Stimulated activated CD8-positive, alpha-beta memory T cell treated with anti-CD3 and anti-CD28 coated beads, Interleukin-7, amount 100 ng/mL, for 48 hours (primary cell): ENCODE measurements at regions not wholly inside any gene's neighbourhood (a gene's known extent, or its start where the extent isn't known, plus 50 kb on each side); places are given as distances from the start of the nearest gene placed in this dataset.
A peak's percentile ranks its signal among the peaks of the same experiment; 100 is the strongest.

ENCODE experiments used
- DNase-seq, 2 donors: peaks; one replicate each; pipeline ENCODE4 v3.0.0-alpha.2; 2020; ENCODE audit warnings: low read depth in 1 of 2; ENCODE audit errors: extremely low read depth in 1 of 2

DNA sequence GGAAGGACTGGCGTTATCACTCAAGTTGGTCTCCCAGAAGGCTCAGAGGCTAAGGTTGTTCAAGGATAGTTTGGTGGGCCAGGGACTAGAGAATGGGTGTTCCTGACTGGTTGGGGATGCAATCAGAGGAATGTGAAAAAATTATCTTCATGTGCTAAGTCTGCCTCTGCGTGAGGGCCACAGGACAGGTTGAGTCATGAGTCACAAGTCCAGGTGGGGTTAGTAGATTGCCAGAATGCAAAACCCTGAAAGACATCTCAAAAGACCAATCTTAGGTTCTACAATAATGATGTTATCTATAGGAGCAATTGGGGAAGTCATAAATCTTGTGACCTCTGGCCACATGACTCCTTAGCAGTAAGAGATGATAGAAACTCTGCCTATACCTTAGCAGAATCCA lies 220.1 kb upstream of the EEA1 start:
- DNase-seq, result no peak

DNA sequence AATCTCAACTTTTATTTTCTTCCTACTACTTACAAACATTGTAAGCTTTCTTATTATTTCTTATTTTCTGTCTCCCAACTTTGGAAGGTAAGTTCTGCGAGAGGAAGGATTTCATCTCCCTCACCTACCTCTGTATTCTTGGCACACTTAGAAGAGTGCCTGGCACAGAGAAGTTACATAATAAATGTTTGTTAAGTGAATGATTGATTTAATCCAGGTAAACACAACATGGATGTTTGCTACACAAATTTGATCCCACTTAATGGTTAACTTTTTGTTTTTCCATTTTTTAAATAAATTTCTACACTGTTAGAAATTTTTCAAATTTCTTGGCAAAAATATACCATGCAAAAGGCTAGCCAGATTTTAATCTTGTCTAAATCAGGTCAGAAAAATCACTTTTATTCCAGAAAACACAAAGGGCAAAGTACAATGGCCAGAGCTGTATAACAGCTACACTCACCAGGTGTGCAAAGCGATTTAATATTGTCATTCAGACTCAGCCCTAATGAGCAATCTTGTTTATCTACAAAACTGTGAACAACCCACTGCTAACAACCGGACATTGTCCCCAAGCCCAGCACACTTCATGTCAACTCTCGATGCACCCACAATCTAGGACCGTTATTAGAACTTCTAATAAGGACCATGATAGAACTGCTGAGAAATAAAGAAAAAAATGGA lies 222.1 kb upstream of the EEA1 start:
- no peak for DNase-seq

DNA sequence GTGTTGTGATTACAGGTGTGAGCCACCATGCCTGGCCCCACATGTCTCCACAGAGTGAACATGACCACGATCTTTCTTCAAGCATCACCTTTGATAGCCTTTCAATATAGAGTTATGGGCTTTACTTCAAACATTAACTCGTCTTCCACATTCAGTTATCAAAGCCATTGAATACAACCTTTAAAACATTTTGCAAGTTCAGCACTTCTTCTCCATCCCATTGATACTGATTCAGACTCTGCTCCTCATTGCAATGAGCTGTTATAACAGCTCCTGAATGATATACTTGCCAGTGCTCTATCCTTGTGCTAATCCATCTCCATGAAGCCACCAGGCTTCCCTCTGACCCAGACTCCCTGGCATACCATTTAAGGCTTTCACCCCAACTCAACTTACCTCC lies 223.5 kb upstream of the EEA1 start:
- DNase-seq, result no peak

DNA sequence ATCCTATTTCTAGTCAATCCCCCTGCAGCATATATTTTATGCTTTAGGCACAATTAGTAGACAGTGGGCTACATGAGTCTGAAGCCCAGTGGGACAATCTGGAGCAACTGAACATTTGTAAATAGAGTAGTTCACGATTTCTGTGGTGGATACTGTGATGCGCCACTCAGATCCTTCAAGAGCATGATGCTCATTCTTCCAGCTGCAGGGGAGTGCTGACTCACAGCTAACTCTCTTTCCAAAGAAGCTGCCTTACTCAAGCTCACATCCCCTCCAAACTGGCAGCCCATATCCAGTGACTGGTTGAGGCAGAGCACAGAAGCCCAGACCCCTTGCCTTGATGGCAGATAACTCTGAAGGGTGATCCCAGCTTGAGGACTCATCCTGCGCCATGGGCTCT lies 224.2 kb upstream of the EEA1 start:
- DNase-seq, result no peak

DNA sequence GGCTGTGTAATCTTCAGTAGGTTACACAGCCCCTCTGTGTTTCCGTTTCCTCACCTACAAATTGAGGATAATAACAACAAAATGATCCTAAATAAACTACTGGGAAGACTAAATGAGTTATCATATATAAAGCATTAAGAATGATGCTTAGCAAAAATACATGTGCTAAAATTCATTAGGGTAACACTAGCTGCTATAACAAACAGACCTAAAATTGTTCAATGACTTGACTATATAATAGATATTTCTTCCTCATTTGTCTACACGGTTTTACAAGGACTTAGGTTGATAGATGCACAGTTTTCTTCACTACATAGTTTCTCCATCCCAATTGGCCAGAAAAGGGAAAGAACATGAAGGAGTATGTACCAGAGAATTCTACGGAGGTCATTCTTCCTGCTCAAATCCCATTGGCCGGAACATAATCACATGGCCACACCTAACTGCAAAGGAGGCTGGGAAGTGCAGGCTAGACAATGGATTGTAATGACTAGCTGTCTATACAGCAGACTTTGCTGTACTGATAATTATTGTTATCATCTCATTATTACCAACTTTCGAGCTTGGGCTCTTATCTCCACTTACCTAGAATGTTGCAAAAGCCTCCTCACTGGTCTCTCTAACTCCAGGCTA lies 223.5 kb upstream of the NUDT4 start:
- DNase-seq, result no peak

DNA sequence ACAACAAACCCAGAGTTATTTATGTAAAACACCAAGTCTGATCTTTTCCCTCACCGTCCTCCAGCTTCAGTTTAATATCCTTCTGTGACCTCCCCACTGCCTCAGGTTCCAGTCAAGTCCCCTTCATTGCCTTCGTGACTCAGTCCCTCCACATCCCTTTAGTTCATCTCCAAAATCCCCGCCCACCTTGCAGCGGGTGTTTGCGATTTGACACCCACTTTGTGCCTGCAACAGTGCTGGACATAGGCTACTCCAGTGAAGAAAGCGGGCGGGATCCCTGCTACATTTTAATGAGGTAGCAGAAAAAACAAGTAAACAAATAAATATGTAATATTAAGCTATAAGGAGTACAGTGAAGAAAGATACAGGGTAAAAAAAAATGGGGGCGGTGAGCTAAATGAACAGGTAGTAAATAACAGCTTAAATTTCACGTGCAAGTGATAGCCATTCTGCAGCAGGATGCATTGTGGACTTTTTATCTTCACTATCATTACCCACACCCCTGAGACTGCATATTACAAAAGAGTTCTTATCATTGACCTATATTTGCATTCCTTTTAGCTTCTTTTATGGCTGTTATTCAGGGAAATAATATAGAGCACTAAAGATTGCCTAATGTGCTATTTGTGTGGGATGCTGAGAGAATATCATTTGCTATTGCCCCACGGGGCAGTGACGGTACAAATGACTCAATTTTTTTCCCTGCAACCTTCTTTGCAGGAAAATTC lies 222.8 kb upstream of the NUDT4 start:
- DNase-seq, result no peak

DNA sequence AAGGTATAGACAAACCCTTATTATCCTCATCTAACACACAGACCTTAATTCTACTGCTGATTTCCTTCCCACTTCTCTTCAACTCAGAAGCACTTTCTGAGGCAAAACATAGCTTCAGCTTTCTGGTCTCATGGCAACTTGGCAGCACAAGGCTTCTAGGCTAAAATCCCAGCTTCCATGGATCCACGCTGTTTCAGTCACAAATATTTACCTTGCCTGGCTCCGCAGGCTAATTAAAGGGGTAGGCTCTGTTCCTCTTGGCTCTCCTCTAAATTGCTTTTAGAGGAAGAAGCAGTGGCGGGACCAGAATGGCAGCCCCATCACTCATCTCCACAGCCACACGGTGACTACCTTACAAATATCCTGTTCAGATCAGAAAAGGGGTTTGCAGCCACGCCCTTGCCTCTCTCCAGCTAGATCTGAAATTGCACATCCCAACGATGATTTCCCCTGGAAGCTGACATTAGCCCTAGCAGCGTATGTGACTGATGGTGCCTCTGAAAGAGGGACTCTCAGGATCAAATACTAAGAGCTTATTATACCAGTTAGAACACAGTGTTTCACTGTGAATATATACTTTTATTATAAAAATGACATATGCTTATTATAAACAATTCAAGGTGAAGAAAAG lies 221.5 kb upstream of the NUDT4 start:
- no peak for DNase-seq

DNA sequence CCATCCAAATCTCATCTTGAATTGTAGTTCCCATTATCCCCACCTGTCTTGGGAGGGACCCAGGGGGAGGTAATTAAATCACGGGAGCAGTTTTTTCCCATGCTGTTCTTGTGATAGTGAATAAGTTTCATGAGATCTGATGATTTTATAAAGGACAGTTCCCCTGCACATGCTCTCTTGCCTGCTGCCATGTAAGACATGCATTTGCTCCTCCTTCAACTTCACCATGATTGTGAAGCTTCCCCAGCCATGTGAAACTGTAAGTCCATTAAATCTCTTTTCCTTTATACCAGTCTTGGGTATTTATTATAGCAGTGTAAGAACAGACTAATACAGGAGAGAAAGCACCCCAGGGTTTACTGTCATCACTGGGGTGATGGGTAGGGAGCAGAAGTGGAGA lies 220.4 kb upstream of the NUDT4 start:
- DNase-seq, result no peak

DNA sequence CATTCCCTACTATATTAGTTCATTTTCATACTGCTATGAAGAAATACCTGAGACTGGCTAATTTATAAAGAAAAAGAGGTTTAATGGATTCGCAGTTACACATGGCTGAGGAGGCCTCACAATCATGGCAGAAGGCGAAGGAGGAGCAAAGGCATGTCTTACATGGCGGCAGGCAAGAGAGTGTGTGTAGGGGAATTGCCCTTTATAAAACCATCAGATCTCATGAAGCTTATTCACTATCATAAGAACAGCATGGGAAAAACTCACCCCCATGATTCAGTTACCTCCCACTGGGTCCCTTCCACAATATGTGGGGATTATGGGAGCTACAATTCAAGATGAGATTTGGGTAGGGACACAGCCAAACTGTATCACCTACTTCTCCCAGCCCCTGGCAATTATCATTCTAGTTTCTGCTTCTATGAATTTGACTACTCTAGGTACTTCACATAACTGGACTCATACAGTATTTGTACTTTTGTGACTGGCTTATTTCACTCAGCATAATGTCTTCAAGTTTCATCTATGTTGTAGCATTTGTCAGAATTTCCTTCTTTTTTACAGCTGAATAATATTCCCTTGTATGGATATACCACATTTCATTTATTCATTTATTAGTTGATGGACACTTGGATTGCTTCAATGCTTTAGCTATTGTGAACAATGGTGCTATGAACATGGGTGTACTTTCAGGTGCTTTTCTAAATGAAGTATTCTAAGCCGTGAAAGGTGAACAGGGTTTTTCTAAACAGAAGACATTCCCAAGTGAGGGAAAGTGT lies 219.5 kb upstream of the NUDT4 start:
- DNase-seq, result no peak

DNA sequence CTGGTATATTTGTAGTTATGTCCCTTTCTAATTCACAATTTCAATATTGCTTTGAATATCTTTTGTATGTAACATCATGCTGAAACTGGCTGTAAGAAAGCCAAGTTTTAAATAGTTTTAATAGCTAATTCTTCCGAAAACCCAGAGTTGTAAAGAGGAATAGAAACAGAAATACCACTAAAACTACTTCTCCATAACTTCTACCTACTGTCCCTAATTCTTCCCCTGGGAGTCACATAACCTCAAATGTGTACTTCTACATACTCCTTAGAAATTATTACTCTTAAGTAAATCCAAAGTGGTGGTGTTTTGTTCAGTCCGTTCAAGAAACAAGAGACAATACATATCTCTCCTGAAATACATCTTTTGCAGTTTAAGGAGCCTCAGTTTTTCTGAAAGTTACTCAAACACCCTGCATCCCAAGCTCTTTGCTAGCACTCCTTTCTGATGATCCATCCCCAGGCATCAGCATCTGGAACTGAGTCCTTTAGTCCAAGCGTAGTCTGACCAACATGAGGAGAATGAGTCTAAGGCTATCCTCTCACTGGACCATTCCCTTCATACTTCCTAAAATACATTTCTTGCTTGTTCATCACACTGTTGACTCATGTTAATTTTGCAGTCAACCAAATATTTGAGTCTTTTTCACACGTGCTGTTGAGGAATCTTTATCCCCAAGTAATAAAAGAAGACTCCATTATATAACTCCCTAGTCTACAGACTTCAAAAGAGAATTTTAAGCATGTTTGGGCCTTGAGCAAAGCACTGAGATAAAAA lies 214.3 kb upstream of the NUDT4 start:
- DNase-seq, result no peak

DNA sequence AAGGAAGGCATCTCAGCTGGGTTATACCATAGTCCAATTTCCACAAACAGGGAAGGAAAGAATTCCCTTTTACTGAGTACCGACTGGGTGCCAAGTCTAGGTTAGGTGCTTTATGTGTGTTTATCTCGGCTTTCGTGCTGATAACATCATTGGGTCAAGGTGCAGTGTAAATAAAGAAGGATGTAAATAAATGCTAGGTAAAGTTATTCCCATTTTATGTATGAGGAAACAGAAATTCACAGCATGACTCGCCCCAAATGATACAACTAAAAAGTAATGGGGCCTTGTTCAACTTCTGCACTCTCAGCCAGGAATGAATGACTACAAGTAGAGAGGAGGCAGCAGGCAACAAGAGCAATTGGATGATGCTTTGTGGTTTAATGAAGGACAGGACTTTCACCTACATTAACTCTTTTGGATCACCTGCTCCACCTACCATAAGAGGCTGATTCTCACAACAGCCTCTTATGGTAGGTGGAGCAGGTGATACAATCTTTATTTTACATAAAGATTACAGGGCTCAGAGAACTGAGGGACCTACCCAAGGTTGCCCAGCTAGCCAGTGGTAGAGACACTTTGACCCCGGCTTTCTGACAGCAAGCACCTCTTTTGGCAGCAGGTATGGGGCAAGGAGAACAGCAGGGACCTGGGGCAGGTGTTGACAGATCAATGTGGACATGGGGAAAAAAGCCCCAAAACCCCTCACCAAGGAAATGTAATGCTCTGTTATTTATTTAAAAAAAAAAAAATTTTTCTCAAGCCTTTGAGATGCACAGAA lies 213.4 kb upstream of the NUDT4 start:
- no peak for DNase-seq

DNA sequence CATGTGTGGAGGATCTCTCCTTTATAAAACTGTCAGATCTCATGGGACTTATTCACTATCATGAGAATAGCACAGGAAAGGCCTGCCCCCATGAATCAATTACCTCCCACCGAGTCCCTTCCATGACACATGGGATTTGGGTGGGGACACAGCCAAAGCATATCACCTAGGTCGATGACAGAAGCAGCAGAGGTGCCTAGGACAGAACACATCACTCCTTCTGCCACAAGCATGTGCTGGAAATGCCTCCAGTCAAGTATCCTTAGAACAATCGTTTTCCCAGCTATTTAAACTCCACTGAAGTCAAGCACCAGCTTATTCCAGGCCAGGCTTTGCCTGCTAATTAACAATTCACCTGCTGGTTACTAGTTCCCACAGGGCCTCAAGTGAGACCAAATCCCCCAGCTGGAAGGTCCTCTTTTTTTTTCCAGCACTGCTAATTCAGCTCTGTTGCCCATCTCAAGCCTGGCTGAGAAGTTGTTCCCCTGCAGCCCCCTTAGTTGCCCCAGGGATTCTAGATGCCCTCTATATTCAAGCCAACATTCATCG lies 212.3 kb upstream of the NUDT4 start:
- no peak for DNase-seq

DNA sequence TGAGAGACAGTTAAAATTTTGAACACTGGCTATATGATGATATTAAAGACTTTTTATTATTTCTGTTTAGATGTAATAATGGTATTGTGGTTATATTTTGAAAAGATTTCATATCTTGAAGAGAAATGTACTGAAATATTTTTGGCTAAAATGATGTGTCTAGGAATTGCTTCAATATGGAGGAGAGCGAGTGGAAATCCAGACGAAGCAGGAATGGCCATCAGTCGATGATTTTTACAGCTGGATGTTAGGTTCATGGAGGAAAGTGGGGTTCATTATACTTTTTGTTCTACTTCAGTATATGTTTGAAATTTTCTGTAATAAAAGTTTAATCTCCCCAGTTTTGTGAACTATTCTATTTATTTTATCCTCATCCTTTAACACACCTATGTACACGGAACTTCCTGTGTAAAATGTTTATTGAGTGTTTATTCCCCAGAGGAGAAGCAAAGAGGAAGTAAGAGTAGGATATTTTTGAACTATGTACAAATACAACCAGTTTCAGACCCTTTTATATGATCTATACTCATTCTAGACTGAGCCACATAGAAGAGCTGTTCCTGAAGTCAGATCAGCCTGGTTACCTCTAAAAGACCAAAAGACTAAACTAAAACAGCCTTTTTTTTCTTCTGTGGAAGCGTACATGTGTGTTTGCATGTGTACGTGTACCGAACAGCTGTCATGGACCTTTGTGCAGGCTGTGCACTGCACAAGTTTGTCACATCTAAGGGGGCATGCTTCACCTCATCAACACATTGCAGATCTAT lies 211.0 kb upstream of the NUDT4 start:
- no peak for DNase-seq

DNA sequence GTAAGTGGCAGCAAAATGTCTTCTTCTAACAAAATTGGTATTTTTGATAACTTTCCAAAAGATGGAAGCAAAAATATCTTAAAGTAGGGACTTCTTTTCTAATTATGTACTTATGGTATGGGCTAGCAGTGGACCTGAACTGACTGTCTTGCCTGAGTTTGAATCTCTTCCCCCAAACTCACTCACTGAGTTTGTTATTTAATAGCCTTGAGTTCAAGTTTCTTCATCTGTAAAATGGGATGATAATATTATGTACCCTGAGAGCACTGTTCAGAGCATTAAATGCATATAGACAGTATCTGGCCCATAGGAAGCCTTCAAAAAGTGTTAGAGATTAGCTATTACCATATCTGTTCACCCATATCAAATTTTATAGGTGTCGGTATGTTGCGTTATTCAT lies 210.4 kb upstream of the NUDT4 start:
- no peak for DNase-seq

DNA sequence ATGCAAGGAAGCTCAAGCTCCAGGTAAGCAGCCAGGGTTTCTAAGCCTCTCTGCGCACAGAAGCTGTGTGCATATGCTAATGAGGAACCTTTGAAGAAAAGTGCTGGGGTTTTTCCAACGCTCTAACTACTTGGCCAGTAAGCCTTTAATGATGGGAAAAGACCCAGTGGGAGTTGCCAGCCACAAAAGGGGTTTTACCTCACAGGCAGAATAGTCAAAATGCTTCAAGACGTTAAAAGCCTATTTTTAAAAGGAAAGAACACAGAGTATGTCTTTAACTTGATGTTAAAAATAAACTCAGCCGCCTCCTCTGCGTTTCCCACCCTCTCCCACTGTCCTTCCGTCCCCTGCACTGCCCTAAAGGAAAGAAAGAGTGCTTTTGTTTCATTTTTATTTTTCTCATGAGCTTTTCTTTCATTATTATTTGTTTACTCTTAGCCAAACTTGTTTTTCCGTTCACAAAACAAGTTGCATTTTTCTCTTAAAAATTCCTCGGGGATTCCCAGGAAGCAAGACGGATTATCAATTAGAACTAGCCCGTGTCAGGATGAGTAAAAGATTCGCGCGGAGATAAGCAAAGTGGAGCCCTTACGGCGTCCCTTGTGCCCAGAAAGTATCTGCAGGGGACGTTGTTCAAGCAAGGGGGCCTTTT lies 209.8 kb upstream of the NUDT4 start:
- DNase-seq, result peak in 1 of 2 donors; percentile 4

DNA sequence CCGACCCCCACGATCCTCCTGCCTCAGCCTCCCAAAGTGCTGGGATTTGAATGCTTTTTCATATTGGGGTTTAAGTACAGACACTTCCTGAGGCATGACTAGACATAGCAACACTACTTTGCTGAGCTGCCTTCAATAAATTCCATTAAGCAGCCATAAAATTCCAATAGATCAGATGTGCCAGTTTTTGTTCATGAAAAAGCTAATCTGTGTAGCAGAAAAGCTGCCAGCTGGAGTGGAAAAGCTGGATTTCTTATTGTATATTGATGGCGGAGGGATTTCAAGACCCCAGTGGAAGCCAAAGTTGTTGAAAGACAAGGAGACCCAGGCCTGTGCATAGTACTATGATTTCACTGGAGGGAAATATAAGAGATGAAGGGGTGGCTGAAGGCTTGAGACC lies 209.0 kb upstream of the NUDT4 start:
- no peak for DNase-seq

DNA sequence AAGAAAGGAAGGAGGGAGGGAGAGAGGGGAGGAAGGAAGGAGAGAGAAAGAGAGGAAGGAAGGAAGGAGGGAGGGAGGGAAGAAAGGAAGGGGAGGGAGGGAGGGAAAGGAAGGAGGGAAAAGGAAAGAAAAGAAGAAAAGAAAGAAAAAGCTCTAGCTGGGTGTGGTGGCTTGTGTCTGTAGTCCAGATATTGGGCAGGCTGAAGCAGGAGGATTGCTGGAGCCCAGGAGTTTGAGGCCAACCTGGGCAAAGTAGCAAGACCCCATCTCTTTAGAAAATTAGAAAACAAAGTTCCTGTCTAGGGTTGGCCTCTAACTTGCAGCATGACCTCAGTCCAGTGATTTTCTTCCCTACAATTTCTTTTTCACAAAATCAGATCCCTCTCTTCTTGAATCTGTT lies 208.2 kb upstream of the NUDT4 start:
- no peak for DNase-seq

DNA sequence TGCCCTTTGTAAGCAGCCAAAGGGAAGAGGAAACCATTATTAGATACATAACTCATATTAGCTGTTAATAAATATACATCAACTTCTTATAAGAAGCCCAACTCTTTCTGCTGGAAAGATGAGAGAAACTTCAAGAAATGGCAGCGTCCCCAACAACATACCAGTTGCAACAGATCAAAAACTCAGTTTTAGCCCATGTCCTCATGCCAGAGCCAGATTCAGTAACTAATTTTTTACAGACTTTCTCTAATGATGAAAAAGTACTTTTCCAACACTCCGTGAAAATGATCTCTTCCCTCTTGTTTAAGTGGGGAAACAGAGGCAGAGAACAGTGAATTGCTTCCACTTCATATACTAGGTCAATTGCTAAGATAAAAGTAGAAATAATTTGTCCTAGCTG lies 206.8 kb upstream of the NUDT4 start:
- DNase-seq, result no peak
